Right lung (tissue), 2 donors: ENCODE measurements at regions not wholly inside any gene's neighbourhood (a gene's known extent, or its start where the extent isn't known, plus 50 kb on each side); places are given as distances from the start of the nearest gene placed in this dataset.

ENCODE experiments used
- DNase-seq, 2 donors: peaks; one replicate each; pipeline ENCODE4 v3.0.0-alpha.2; 2013

- no peak for DNase-seq
Measured at GRCh38 chr3:73705792-73706191, 81.1 kb upstream of the PDZRN3 start.

GRCh38 chr3:73699327-73699726 lies 74.6 kb upstream of the PDZRN3 start:
- DNase-seq = no peak

GRCh38 chr3:73697020-73697419 lies 72.3 kb upstream of the PDZRN3 start:
- DNase-seq = no peak

- no peak for DNase-seq
Measured at GRCh38 chr3:73695841-73696240, 71.1 kb upstream of the PDZRN3 start.

GRCh38 chr3:73694983-73695757 lies 70.4 kb upstream of the PDZRN3 start:
- DNase-seq = no peak

- DNase-seq = no peak
Measured at GRCh38 chr3:73687106-73688004, 62.6 kb upstream of the PDZRN3 start.

- DNase-seq = no peak
Measured at GRCh38 chr3:73685061-73685460, 60.3 kb upstream of the PDZRN3 start.

GRCh38 chr3:73683706-73684105 lies 59.0 kb upstream of the PDZRN3 start:
- DNase-seq = no peak

GRCh38 chr3:73681610-73682009 lies 56.9 kb upstream of the PDZRN3 start:
- no peak for DNase-seq

GRCh38 chr3:73681198-73681597 lies 56.5 kb upstream of the PDZRN3 start:
- DNase-seq = no peak

GRCh38 chr3:73680391-73681095 lies 55.8 kb upstream of the PDZRN3 start:
- DNase-seq = no peak

GRCh38 chr3:73677336-73678024 lies 52.7 kb upstream of the PDZRN3 start:
- no peak for DNase-seq
